ENCODE measurements at regions not wholly inside any gene's neighbourhood (a gene's known extent, or its start where the extent isn't known, plus 50 kb on each side); places are given as distances from the start of the nearest gene placed in this dataset.
A peak's percentile ranks its signal among the peaks of the same experiment; 100 is the strongest.

- no peak overlapping the region for H3K27ac ChIP-seq (ENCODE audit: extremely low read depth, low read depth, low read length)
These were observed 51.3 kb upstream of the ECE1 start for GRCh38 chr1:21341517-21342078.

GRCh38 chr1:21341022-21341421, 50.8 kb upstream of the ECE1 start:
- Histone ChIP-seq H3K36me3 (ENCODE audit: control insufficient read depth in 2 of 2, insufficient read depth in 1 of 2, low read length in 2 of 2) (no peaks in the 10 kb centered on the region), H3K27ac (ENCODE audit: extremely low read depth, low read depth, low read length) (no peak overlapping the region), H3K9me3 (ENCODE audit: control insufficient read depth, insufficient read depth, low read depth, low read length) (no peaks in the 10 kb centered on the region), H3K4me3 (ENCODE audit: low read depth, low read length) (no peak overlapping the region), H3K4me1 (ENCODE audit: control insufficient read depth, insufficient read depth, low read length) (peaks cover 30% of the 10 kb centered on the region)
- TF ChIP-seq PATZ1 (tag by site-specific recombination; IDR thresholded peaks at IDR 0.05) (peak; percentile 27; the same call in 1 of the 2 replicates), SALL2 (tag by site-specific recombination; IDR thresholded peaks at IDR 0.05; ENCODE audit: borderline replicate concordance) (no peak)
- POLR2A ChIA-PET = no interaction called here
- CTCF ChIA-PET = interaction anchor here (7.8 kb wide), 1 partner anchor 18 kb away, joined by 79 read pairs; no protein-coding TSS in a partner anchor

More at GRCh38 chr1:21341517-21342078, 51.3 kb upstream of the ECE1 start:
- Histone ChIP-seq H3K36me3 (ENCODE audit: control insufficient read depth in 2 of 2, insufficient read depth in 1 of 2, low read length in 2 of 2) (no peaks in the 10 kb centered on the region), H3K9me3 (ENCODE audit: control insufficient read depth, insufficient read depth, low read depth, low read length) (no peaks in the 10 kb centered on the region), H3K4me3 (ENCODE audit: low read depth, low read length) (no peak overlapping the region), H3K4me1 (ENCODE audit: control insufficient read depth, insufficient read depth, low read length) (peaks cover 30% of the 10 kb centered on the region)
- ChIA-PET POLR2A (no interaction called here), CTCF (no interaction called here)
- peak; percentile 78 for TF ChIP-seq ZNF121 (tag by site-specific recombination; IDR thresholded peaks at IDR 0.05)
- TF ChIP-seq ZFHX2 (tag by site-specific recombination; conservative IDR thresholded peaks at IDR 0.05) = peak; percentile 17; the same call in 1 of the 2 replicates
- no peak for TF ChIP-seq ZNF585B (tag by site-specific recombination; IDR thresholded peaks at IDR 0.05)

- no peak overlapping the region for H3K27ac ChIP-seq (ENCODE audit: extremely low read depth, low read depth, low read length)
- H3K36me3 ChIP-seq (ENCODE audit: control insufficient read depth in 2 of 2, insufficient read depth in 1 of 2, low read length in 2 of 2) = no peaks in the 10 kb centered on the region
- H3K4me3 ChIP-seq (ENCODE audit: low read depth, low read length) = no peak overlapping the region
- H3K9me3 ChIP-seq (ENCODE audit: control insufficient read depth, insufficient read depth, low read depth, low read length) = no peaks in the 10 kb centered on the region
- CTCF ChIA-PET = interaction anchor here (0.6 to 7.8 kb wide), 2 partner anchors 12 to 17 kb away, joined by 3 to 79 read pairs; no protein-coding TSS in a partner anchor
- H3K4me1 ChIP-seq (ENCODE audit: control insufficient read depth, insufficient read depth, low read length) = peaks cover 36% of the 10 kb centered on the region
- POLR2A ChIA-PET = no interaction called here
- TF ChIP-seq ZBTB48 (tag by site-specific recombination; IDR thresholded peaks at IDR 0.05) = 0 out of 2 replicates have a peak, but pooled peaks have one; percentile 22
- TF ChIP-seq ZNF473 (tag by site-specific recombination; IDR thresholded peaks at IDR 0.05) = no peak
- TF ChIP-seq ZNF37A (tag by site-specific recombination; IDR thresholded peaks at IDR 0.05) = no peak
- TF ChIP-seq KLF7 (tag by site-specific recombination; IDR thresholded peaks at IDR 0.05; ENCODE audit: borderline replicate concordance) = peak; percentile 76; the same call in 1 of the 2 replicates
- peak; percentile 55 for TF ChIP-seq KLF1 (tag by site-specific recombination; IDR thresholded peaks at IDR 0.05)
These were observed 50.1 kb upstream of the ECE1 start for GRCh38 chr1:21340230-21340945.

Measured in HEK293 (cell line).